OCI-LY7 (cell line): ENCODE measurements at regions not wholly inside any gene's neighbourhood (a gene's known extent, or its start where the extent isn't known, plus 50 kb on each side); places are given as distances from the start of the nearest gene placed in this dataset.

Experiments used
- BruUV-seq: library from RNA; stranded (reverse); fragments of 400-500 nt; replicated peaks from 2 replicates; lab custom pipeline; 2021; lab: Mats Ljungman, UMichigan
- CTCF ChIA-PET: fragments of 300-600 bp; sonication (Branson Sonifier 250); formaldehyde crosslinking; loops from one replicate; lab custom pipeline; 2022; ENCODE audit warnings: antibody characterized with exemption; ENCODE audit not compliant: unreplicated experiment; lab: Charles Lee
- POLR2A ChIA-PET: fragments of 300-600 bp; sonication (Branson Sonifier 250); formaldehyde crosslinking; loops from one replicate; lab custom pipeline; 2022; ENCODE audit warnings: antibody characterized with exemption; lab: Charles Lee
- DNase-seq: peaks from one replicate; pipeline ENCODE4 v3.0.0-alpha.2; 2015; ENCODE audit warnings: low spot score
- H2AFZ ChIP-seq: fragments of 200-600 bp; sonication (generic), shearing (Covaris generic); 2 replicates; pipeline ENCODE4 v1.6.1; 2014; ENCODE audit warnings: mild to moderate bottlenecking, antibody characterized with exemption, low read length, moderate library complexity
- H3K27ac ChIP-seq: fragments of 200-600 bp; sonication (generic); 2 replicates; pipeline ENCODE4 v1.5.1; 2014; ENCODE audit warnings: mixed run types, low read depth, mild to moderate bottlenecking, moderate library complexity, low read length, inconsistent platforms; ENCODE audit not compliant: poor library complexity, severe bottlenecking
- H3K36me3 ChIP-seq: fragments of 200-600 bp; sonication (generic); 2 replicates; pipeline ENCODE4 v1.6.1; 2014; ENCODE audit warnings: mild to moderate bottlenecking, antibody characterized with exemption, low read length, moderate library complexity, mixed read lengths; ENCODE audit not compliant: insufficient read depth
- H3K4me1 ChIP-seq: fragments of 200-600 bp; sonication (generic); 2 replicates; pipeline ENCODE4 v1.5.1; 2014; ENCODE audit warnings: mild to moderate bottlenecking, low read length; ENCODE audit not compliant: insufficient read depth, poor library complexity, severe bottlenecking
- H3K4me2 ChIP-seq: fragments of 200-600 bp; sonication (generic); 2 replicates; pipeline ENCODE4 v1.6.1; 2014; ENCODE audit warnings: mild to moderate bottlenecking, low read length
- H3K4me3 ChIP-seq: fragments of 200-600 bp; sonication (generic); 2 replicates; pipeline ENCODE4 v1.5.1; 2014; ENCODE audit warnings: mild to moderate bottlenecking, low read depth, low read length; ENCODE audit not compliant: poor library complexity, severe bottlenecking
- H3K79me2 ChIP-seq: fragments of 200-600 bp; sonication (generic); 2 replicates; pipeline ENCODE4 v1.6.1; 2016; ENCODE audit warnings: low read depth, mild to moderate bottlenecking, low read length, moderate library complexity, mixed read lengths; ENCODE audit not compliant: insufficient read depth
- H3K9me2 ChIP-seq: fragments of 200-600 bp; sonication (generic); 2 replicates; pipeline ENCODE4 v1.6.1; 2016; ENCODE audit warnings: mild to moderate bottlenecking, low read length, mixed read lengths; ENCODE audit not compliant: insufficient read depth
- H3K9me3 ChIP-seq: fragments of 200-600 bp; sonication (generic); 2 replicates; pipeline ENCODE4 v1.6.1; 2014; ENCODE audit warnings: mild to moderate bottlenecking, mixed run types, low read length, mixed read lengths
- H4K20me1 ChIP-seq: fragments of 200-600 bp; sonication (generic); 2 replicates; pipeline ENCODE4 v1.6.1; 2014; ENCODE audit warnings: mild to moderate bottlenecking, antibody characterized with exemption, low read length, moderate library complexity, mixed read lengths; ENCODE audit not compliant: insufficient read depth
- CTCF ChIP-seq: fragments of 200-600 bp; sonication (generic); conservative IDR thresholded peaks from 2 replicates; pipeline ENCODE4 v1.5.1; 2014; ENCODE audit warnings: mild to moderate bottlenecking, antibody characterized with exemption, low read length, moderate library complexity, mixed read lengths
- EZH2phosphoT487 ChIP-seq: fragments of 200-600 bp; sonication (generic); IDR thresholded peaks from 2 replicates; pipeline ENCODE4 v1.6.1; 2018; ENCODE audit warnings: low read depth, borderline replicate concordance, mild to moderate bottlenecking, mixed run types, antibody characterized with exemption, low read length, moderate library complexity, mixed read lengths
- intact Hi-C: fragments of 100-400 bp; cut with micrococcal nuclease; formaldehyde crosslinking; loops from one replicate; pipeline ENCODE4 v1.10.0; 2022; ENCODE audit not compliant: unreplicated experiment

DNA sequence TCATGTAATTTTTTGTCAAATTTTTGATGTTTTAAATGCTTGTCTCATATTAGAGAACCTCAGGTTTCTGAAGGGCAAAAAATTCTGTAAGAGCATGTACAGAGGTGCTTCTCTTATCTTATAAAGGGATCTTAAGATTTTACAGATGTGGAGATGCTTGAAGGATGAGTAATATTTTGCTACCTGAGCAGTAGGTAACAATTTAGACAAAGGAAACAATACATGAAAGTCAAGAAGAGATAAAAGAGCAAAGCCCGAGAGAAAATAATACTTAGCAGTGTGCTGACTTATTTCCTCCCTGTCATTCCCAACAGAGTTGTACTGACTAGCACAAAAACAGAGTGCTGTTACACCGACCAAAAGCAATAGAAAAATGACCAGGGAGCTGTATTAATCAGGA, 98.1 kb upstream of the PTPRR start:
- BruUV-seq, result no TSS peak
- CTCF ChIA-PET, result no interaction called here

GRCh38 chr12:71014180-71014785, 93.7 kb upstream of the PTPRR start:
- intact Hi-C loops, result no loop called here
- Histone ChIP-seq H2AFZ (no peak overlapping the region), H3K36me3 (no peaks in the 10 kb centered on the region), H3K9me3 (no peaks in the 10 kb centered on the region), H3K79me2 (no peaks in the 10 kb centered on the region), H3K9me2 (no peaks in the 10 kb centered on the region), H3K4me1 (no peaks in the 10 kb centered on the region), H4K20me1 (no peaks in the 10 kb centered on the region), H3K27ac (no peak overlapping the region), H3K4me3 (no peak overlapping the region), H3K4me2 (no peak overlapping the region)
- POLR2A ChIA-PET, result interaction anchor here (0.6 kb wide), 1 partner anchor 420 kb away, joined by 6 read pairs; no protein-coding TSS in a partner anchor
- TF ChIP-seq EZH2phosphoT487 (no peak), CTCF (peak; percentile 36)
- no peak for DNase-seq
- BruUV-seq, result no TSS peak
- CTCF ChIA-PET, result no interaction called here

More for the DNA sequence above, 98.1 kb upstream of the PTPRR start:
- TF ChIP-seq CTCF (no peak), EZH2phosphoT487 (no peak)
- H3K79me2 ChIP-seq, result no peaks in the 10 kb centered on the region
- no peaks in the 10 kb centered on the region for H3K4me1 ChIP-seq
- no peaks in the 10 kb centered on the region for H3K9me2 ChIP-seq
- H3K9me3 ChIP-seq, result no peaks in the 10 kb centered on the region
- H3K36me3 ChIP-seq, result no peaks in the 10 kb centered on the region
- H2AFZ ChIP-seq, result no peak overlapping the region
- H3K27ac ChIP-seq, result no peak overlapping the region
- no peak for DNase-seq
- no peak overlapping the region for H3K4me3 ChIP-seq
- no peak overlapping the region for H3K4me2 ChIP-seq
- H4K20me1 ChIP-seq, result no peaks in the 10 kb centered on the region
- intact Hi-C loops, result no loop called here
- POLR2A ChIA-PET, result interaction anchor here (1.1 kb wide), 1 partner anchor 50 kb away, joined by 4 read pairs; no protein-coding TSS in a partner anchor

GRCh38 chr12:71011261-71011660, 90.7 kb upstream of the PTPRR start:
- Histone ChIP-seq H3K9me3 (no peaks in the 10 kb centered on the region), H2AFZ (no peak overlapping the region), H3K36me3 (no peaks in the 10 kb centered on the region), H3K9me2 (no peaks in the 10 kb centered on the region), H3K4me1 (no peaks in the 10 kb centered on the region), H3K79me2 (no peaks in the 10 kb centered on the region), H3K4me2 (no peak overlapping the region), H3K27ac (no peak overlapping the region), H4K20me1 (no peaks in the 10 kb centered on the region), H3K4me3 (no peak overlapping the region)
- no peak for DNase-seq
- ChIA-PET CTCF (no interaction called here), POLR2A (interaction anchor here (0.6 to 0.8 kb wide), 3 partner anchors 15 to 312 kb away, joined by 4 to 8 read pairs (median 7); no protein-coding TSS in a partner anchor)
- intact Hi-C loops, result no loop called here
- BruUV-seq, result no TSS peak
- TF ChIP-seq CTCF, result no peak
- no peak for TF ChIP-seq EZH2phosphoT487
